H4 (cell line): ENCODE measurements at regions not wholly inside any gene's neighbourhood (a gene's known extent, or its start where the extent isn't known, plus 50 kb on each side); places are given as distances from the start of the nearest gene placed in this dataset.

Source experiments
- DNase-seq: peaks from one replicate; pipeline ENCODE4 v3.0.0-alpha.2; 2015; ENCODE audit warnings: low spot score

GRCh38 chr21:35136586-35137219 is 87.6 kb upstream of the RUNX1 start:
- peak; percentile 53 for DNase-seq

DNA sequence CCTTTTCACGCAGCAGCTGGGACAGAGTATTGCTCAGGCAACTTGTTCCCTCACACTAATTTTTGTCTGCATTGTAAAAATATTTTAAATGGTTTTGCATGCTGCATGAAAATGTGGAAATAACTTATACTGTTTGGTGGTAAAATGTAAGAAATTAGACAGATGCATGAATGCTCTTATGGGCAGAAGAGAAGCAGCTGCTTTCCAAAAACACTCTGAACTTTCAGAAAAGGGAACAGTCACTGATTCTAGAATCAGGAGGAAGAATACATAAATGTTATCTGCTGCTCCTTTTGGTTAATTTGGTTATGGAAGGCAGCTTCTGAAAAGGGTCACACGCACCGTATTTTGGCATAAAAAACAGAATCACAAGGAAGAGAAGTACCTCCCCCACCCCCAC is 87.0 kb upstream of the RUNX1 start:
- no peak for DNase-seq

DNA sequence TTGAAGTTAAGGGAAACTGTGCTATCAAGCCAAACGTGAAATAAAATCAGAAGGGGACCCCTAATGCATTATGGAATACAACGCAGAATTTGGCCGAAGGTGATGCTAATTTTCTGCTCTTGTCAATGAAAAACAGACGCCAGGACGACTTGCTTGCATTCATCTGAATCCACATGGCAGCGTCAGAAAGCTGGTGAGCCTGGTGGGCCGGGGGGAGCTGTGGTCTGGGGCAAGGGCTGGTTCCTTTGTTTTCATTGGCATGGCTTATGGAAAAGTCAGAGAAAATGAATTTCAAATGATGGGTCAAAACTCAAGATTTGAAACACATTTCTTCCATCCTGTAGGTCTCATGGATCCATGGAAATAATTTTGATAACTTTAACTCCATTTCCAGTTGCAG is 86.4 kb upstream of the RUNX1 start:
- DNase-seq: no peak

GRCh38 chr21:35134309-35134708 is 85.2 kb upstream of the RUNX1 start:
- no peak for DNase-seq

GRCh38 chr21:35128536-35128935 is 79.4 kb upstream of the RUNX1 start:
- DNase-seq: no peak

DNA sequence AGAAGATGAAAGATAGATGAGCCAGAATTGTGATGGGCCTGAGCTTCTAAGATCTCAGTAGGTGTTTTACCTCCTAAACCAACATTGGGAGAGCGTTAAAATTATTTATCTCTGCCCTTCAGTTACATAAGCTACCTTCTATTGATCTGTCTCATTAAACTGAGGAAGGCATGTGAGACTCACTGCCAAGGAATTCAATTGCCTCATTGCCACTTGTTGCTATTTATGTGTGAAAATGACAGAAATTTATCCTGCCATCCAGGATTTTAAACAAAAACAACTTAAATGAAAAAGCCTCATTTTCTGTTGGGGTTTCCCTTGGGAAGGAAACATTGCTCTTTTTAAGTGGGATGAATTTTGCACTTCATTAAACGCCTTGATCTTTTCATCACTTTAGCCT is 78.7 kb upstream of the RUNX1 start:
- DNase-seq: no peak

DNA sequence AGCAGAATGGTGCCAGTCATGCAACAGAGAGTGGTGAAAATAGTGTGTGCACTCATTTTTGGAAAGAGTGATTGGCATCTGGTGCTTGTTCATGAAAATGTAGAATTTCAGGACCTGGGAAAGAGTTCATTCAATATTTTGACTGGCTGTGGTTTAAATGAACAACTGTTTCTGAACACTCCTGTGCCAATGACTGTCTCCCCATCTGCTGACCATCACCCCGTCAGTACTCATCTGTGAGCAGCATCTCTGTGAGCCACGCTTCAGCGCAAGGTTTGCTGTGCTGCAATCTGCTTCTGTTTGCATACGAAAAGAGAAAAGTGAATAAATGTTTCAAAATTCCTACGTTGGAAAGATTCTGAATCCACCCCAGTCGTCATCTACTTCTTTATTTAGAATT is 77.9 kb upstream of the RUNX1 start:
- no peak for DNase-seq

DNA sequence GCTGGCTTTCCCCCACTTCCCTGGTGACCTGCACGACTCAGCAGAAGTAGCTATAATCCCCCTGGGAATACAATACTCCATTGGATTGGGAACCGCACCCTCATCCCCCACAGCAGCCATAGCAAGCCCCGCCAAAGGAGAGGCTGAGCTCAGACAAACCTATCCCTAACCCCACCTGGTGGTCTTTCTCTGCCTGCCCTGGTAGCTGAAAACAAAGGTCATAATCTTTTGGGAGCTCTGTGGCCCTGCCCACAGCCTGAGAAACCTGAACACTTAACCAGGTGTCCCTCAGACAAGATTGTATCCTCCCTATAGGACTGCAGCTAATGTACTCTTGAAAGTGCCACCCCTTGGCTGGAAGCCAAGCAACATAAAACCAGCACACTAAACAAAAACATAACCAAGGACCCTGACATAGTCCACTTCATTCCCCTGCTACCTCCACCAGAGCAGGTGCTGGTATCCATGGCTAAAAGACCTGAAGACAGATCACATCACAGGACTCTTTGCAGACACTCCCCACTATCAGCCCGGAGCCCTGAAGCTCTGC is 71.6 kb upstream of the RUNX1 start:
- no peak for DNase-seq

GRCh38 chr21:35119501-35120047 is 70.5 kb upstream of the RUNX1 start:
- DNase-seq: no peak

DNA sequence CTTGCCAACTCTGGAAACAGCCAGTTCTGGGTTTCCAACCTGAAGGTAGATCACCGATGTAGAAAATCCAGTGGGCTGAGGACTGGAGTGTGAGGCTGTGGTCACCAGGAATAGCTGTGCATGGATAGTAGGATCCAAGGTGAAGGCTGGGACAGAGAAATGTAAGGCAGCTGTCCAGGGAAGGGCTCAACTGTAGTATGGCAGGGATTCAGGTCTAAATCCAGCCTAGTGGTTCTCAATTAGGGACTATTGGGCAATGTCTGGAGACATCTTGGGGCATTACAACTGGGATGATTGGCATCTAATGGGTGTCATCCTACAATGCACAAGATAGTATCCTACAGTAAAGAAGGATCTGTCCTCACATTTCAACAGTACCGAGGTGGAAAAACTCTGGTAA is 67.7 kb upstream of the RUNX1 start:
- DNase-seq: no peak

DNA sequence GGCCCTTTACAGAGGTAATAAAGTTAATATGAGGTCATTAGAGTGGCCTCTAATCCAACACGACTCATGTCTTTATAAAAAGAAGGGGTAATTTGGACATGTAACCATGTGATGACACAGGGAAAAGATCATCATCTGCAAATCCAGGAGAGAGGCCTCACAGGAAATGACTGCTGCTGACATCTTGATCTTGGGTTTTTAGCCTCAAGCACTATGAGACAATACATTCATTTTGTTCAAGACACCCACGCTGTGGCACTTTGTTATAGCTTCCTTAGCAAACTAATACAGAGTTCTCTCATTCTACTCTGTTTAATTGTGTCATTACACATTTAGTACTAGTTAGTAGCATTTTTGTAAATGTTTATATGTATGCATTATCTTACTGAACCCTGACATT is 64.0 kb upstream of the RUNX1 start:
- no peak for DNase-seq

DNA sequence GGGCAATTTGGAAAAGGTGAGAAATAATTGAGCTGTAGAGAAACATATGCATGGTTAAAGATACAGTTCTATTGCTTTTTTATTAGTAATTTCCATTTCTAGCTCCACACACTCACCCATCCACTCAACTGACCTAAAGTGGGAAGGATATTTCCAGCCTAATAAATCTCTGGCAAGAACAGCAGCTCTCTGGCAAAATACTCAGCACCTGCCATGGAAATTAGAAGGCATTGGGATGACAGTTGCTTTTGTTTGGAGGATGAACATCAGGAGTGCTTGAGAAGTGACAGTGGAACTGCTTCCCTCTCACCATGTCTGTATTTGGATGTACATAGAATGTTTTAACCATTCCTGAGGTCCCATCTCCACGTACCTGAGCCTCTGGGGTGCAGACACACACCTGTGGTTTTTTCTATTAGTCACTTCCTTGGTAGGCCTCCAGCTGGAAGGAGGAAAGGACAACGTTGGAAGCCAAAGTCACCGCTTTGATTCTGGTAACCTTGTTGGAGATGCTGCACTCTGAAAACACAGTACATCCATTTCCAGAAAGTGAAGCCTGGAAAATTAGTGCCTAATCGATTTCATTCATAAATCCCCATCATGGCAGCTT is 62.3 kb upstream of the RUNX1 start:
- no peak for DNase-seq

- DNase-seq: no peak
These were observed 59.8 kb upstream of the RUNX1 start for GRCh38 chr21:35108887-35109286.

- no peak for DNase-seq
These were observed 58.4 kb upstream of the RUNX1 start for GRCh38 chr21:35107520-35107919.

DNA sequence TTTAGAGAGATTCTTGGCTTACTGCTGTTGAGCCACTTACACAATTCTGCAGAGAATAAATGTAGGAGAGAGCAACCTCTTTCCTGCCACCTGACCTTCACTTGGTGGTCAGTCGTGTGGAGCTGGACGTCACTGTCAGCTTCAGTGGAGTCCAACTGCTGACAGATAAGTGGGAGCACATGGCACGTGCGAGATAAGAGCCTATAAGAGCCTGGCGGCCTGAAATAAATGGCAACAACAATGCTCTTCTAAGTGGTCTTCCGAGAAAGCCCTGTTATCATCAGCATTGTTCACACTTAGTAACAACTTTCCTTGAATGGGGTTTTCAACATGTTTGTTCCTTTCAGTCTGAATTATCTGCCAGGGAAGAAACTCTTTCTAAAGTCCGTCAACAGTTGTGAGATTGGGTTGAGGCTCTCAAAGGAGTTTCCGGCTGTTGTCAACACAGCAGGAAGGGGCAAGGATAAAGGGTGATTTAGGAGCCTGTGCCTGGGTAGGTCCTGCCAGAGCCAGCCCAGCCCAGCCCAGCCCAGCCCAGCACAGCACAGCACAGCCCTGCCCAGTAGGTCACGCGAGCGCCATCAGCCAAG is 57.2 kb upstream of the RUNX1 start:
- no peak for DNase-seq

GRCh38 chr21:35102488-35103371 is 53.6 kb upstream of the RUNX1 start:
- no peak for DNase-seq

DNA sequence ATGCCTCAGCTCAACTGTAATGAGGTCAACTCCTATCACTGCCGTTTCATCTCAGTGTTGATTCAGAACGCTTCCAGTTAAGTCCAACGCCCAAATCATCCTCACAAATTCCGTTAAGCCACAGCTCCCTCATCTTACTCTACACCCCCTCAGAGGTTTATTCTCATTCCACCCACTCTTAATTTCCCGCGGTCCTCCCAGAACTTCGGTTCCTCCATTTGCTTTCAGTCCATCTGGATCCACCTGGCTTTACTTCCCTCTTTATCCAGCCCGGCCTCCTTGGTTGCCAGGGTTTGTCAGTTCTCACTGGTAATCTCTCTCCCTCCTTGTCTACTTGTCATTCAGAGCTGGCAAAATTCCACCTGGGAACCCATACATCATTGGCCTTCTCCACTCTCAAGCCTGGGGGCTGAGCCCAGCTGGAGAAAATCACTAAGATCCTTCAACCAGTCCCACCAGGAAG is 51.3 kb upstream of the RUNX1 start:
- no peak for DNase-seq

DNA sequence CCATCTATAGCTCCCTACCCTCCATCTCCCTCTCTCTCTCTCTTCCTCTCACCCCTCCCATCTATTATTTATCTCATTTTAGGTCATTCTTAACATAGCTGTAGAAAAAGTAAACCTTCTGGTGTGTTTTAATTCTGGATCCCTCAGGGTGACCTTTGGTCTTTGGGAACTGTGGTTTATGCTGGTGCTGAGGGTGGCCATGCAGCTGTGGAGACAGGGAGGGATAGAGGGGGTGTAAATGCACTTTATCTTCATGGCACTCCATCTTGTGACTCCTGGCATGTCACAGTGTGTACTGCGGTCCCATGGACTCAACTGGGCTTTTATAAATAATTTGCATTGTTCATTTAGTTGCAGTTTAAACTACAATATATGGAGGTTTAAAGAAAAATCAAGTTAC is 50.2 kb upstream of the RUNX1 start:
- DNase-seq: no peak
